ENCODE measurements at regions not wholly inside any gene's neighbourhood (a gene's known extent, or its start where the extent isn't known, plus 50 kb on each side); places are given as distances from the start of the nearest gene placed in this dataset.

DNA sequence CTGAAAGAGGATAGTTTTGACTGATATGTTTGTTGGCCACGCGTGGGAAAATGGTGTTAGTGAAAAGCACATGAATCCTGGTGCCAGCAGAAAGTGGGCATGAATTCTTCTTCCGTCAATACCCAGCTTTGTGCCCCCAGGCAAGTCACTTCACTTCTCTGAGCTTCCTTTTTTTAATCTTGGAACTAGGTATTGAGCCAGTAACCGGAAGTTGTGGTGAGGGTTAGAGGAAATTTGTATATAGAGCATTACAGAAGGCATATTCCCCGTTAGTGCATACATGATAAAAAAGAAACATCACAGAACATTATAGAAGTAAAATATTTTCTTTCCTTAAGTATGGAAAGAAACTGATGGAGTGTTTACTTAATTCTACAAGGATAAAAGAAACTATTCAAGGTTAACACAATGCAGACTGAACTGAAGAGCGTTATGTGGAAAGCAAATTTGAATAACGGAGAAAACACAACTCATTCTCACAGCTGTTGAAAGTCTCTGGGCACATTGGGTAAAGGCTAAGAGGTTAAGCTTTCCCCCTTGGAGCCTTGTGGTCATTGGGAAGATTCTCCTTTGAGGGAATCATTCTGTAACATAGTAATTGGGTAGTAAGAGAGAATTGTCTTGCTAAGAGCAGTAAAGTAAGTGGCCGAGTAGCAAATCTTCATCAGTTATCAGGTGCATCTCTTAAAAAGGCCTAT, 223.1 kb downstream of the BCAS1 start:
- DNase-seq (ENCODE audit: low spot score in 2 of 2): no peak
- Histone ChIP-seq H3K4me3 (no peak overlapping the region), H3K4me1 (peaks cover 0 to 4% (median 0%) of the 10 kb centered on the region in 4 donors), H3K27ac (no peak overlapping the region), H3K9me3 (no peaks in the 10 kb centered on the region), H3K27me3 (no peaks in the 10 kb centered on the region), H3K36me3 (no peaks in the 10 kb centered on the region)
- 67 to 76% methylated on average over 8 of the region's 8 CpGs for WGBS, 2 donors
- TF ChIP-seq EP300 (IDR thresholded peaks at IDR 0.05) (no peak), POLR2A (IDR thresholded peaks at IDR 0.05) (no peak)
- TF ChIP-seq, protein P1, sequence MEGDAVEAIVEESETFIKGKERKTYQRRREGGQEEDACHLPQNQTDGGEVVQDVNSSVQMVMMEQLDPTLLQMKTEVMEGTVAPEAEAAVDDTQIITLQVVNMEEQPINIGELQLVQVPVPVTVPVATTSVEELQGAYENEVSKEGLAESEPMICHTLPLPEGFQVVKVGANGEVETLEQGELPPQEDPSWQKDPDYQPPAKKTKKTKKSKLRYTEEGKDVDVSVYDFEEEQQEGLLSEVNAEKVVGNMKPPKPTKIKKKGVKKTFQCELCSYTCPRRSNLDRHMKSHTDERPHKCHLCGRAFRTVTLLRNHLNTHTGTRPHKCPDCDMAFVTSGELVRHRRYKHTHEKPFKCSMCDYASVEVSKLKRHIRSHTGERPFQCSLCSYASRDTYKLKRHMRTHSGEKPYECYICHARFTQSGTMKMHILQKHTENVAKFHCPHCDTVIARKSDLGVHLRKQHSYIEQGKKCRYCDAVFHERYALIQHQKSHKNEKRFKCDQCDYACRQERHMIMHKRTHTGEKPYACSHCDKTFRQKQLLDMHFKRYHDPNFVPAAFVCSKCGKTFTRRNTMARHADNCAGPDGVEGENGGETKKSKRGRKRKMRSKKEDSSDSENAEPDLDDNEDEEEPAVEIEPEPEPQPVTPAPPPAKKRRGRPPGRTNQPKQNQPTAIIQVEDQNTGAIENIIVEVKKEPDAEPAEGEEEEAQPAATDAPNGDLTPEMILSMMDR (IDR thresholded peaks at IDR 0.05): no peak

- WGBS, 2 donors: 93 to 95% methylated on average over 10 of the region's 10 CpGs
- H3K27me3 ChIP-seq: no peaks in the 10 kb centered on the region
- H3K4me3 ChIP-seq: no peak overlapping the region
- H3K36me3 ChIP-seq: no peaks in the 10 kb centered on the region
- peaks cover 0 to 4% (median 0%) of the 10 kb centered on the region in 4 donors for H3K4me1 ChIP-seq
- no peak for DNase-seq (ENCODE audit: low spot score in 2 of 2)
- H3K9me3 ChIP-seq: no peaks in the 10 kb centered on the region
- no peak overlapping the region for H3K27ac ChIP-seq
- TF ChIP-seq EP300 (IDR thresholded peaks at IDR 0.05): no peak
Observed at GRCh38 chr20:53846640-53847039, 223.8 kb downstream of the BCAS1 start.

GRCh38 chr20:53845980-53846379, 224.4 kb downstream of the BCAS1 start:
- H3K27me3 ChIP-seq: no peaks in the 10 kb centered on the region
- peaks cover 0 to 4% (median 0%) of the 10 kb centered on the region in 4 donors for H3K4me1 ChIP-seq
- no peak for DNase-seq (ENCODE audit: low spot score in 2 of 2)
- TF ChIP-seq EP300 (IDR thresholded peaks at IDR 0.05): no peak
- no peak for TF ChIP-seq POLR2A (IDR thresholded peaks at IDR 0.05)
- TF ChIP-seq, protein P1 (IDR thresholded peaks at IDR 0.05): no peak
- H3K36me3 ChIP-seq: no peaks in the 10 kb centered on the region
- H3K27ac ChIP-seq: no peak overlapping the region
- no peak overlapping the region for H3K4me3 ChIP-seq
- 46 to 55% methylated on average over 1 of the region's 1 CpG for WGBS, 2 donors
- H3K9me3 ChIP-seq: no peaks in the 10 kb centered on the region

DNA sequence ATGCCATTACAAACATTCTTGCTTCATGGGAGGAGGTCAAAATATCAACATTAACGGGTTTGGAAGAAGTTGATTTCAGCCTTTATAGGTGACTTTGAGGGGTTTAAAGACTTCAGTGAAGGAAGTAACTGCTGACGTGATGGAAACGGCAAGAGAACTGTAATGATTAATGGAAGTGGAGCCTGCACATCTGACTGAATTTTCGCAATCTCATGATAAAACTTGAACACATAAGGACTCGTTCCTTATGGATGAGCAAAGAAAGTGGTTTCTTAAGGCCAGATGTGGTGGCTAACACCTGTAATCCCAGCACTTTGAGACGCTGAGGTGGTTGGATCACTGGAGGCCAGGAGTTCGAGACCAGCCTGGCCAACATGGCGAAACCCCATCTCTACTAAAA, 226.1 kb downstream of the BCAS1 start:
- DNase-seq (ENCODE audit: low spot score in 2 of 2): no peak
- H3K27ac ChIP-seq: no peak overlapping the region
- H3K9me3 ChIP-seq: no peaks in the 10 kb centered on the region
- H3K36me3 ChIP-seq: no peaks in the 10 kb centered on the region
- TF ChIP-seq EP300 (IDR thresholded peaks at IDR 0.05): no peak
- TF ChIP-seq, protein P1 (IDR thresholded peaks at IDR 0.05): no peak
- TF ChIP-seq POLR2A (IDR thresholded peaks at IDR 0.05): no peak
- H3K4me3 ChIP-seq: no peak overlapping the region
- H3K27me3 ChIP-seq: no peaks in the 10 kb centered on the region
- WGBS, 2 donors: 83 to 87% methylated on average over 8 of the region's 8 CpGs
- peaks cover 0 to 4% (median 0%) of the 10 kb centered on the region in 4 donors for H3K4me1 ChIP-seq

- Histone ChIP-seq H3K4me3 (no peak overlapping the region), H3K36me3 (no peaks in the 10 kb centered on the region), H3K27me3 (no peaks in the 10 kb centered on the region), H3K27ac (no peak overlapping the region), H3K4me1 (peaks cover 0 to 4% (median 0%) of the 10 kb centered on the region in 4 donors), H3K9me3 (no peaks in the 10 kb centered on the region)
- no peak for TF ChIP-seq POLR2A (IDR thresholded peaks at IDR 0.05)
- TF ChIP-seq, protein P1 (IDR thresholded peaks at IDR 0.05): no peak
- no peak for TF ChIP-seq EP300 (IDR thresholded peaks at IDR 0.05)
- 98 to 100% methylated on average over 2 of the region's 2 CpGs for WGBS, 2 donors
- no peak for DNase-seq (ENCODE audit: low spot score in 2 of 2)
Observed at GRCh38 chr20:53843645-53844044, 226.7 kb downstream of the BCAS1 start.
